Common myeloid progenitor, CD34-positive (primary cell): ENCODE measurements at regions not wholly inside any gene's neighbourhood (a gene's known extent, or its start where the extent isn't known, plus 50 kb on each side); places are given as distances from the start of the nearest gene placed in this dataset.
"Not testable (repeated sequence)": the region's sequence is repeated elsewhere in the genome, so short reads cannot be mapped to it uniquely, and the experiment has no call there.

Experiments used
- CTCF ChIA-PET: fragments of 350-600 bp; sonication (Branson Sonifier 250); formaldehyde crosslinking; loops from one replicate; lab custom pipeline; 2021; ENCODE audit warnings: antibody characterized with exemption; lab: Charles Lee
- POLR2A ChIA-PET: fragments of 350-600 bp; sonication (Branson Sonifier 250); formaldehyde crosslinking; loops from one replicate; lab custom pipeline; 2021; ENCODE audit warnings: antibody characterized with exemption; lab: Charles Lee
- DNase-seq, 3 donors: peaks; one replicate each; pipeline versions ENCODE4 v3.0.0 to v3.0.0-alpha.2; 2013
- H3K27ac ChIP-seq, 2 experiments: 1 replicate in 1 of 2; 2 replicates in 1 of 2; pipeline ENCODE4 v1.7.0; 2013; ENCODE audit warnings: inconsistent platforms in 2 of 2, low read length in 2 of 2, mild to moderate bottlenecking in 2 of 2, low read depth in 1 of 2, moderate library complexity in 1 of 2; ENCODE audit not compliant: severe bottlenecking in 2 of 2, insufficient read depth in 1 of 2, poor library complexity in 1 of 2
- H3K27me3 ChIP-seq, 5 experiments: replicated peaks in 2 of 5; 1 replicate in 3 of 5; 2 replicates in 2 of 5; pipeline versions ENCODE4 v1.6.1 to v1.7.0; 2013; ENCODE audit warnings: low read length in 4 of 5, mild to moderate bottlenecking in 2 of 5, moderate library complexity in 2 of 5, inconsistent platforms in 1 of 5; ENCODE audit not compliant: insufficient read depth in 5 of 5, control insufficient read depth in 4 of 5
- H3K36me3 ChIP-seq, 4 experiments: 1 replicate in 2 of 4; 2 replicates in 2 of 4; pipeline versions ENCODE4 v1.6.1 to v1.7.0; 2013; ENCODE audit warnings: low read length in 3 of 4, control low read depth in 1 of 4, mild to moderate bottlenecking in 1 of 4; ENCODE audit not compliant: control insufficient read depth in 4 of 4, insufficient read depth in 4 of 4
- H3K4me1 ChIP-seq, 4 experiments: 1 replicate in 3 of 4; 2 replicates in 1 of 4; pipeline versions ENCODE4 v1.6.1 to v1.7.1; 2013; ENCODE audit warnings: low read length in 3 of 4, mild to moderate bottlenecking in 3 of 4, control low read depth in 1 of 4, inconsistent platforms in 1 of 4, moderate library complexity in 1 of 4; ENCODE audit not compliant: control insufficient read depth in 4 of 4, insufficient read depth in 4 of 4; ENCODE audit errors: control extremely low read depth in 1 of 4
- H3K4me3 ChIP-seq, 7 experiments: 1 replicate in 4 of 7; 2 replicates in 3 of 7; pipeline versions ENCODE4 v1.5.1 to v1.7.0; 2013; ENCODE audit warnings: mild to moderate bottlenecking in 7 of 7, low read length in 6 of 7, moderate library complexity in 6 of 7, inconsistent platforms in 2 of 7, low read depth in 2 of 7, control low read depth in 1 of 7; ENCODE audit not compliant: insufficient read depth in 4 of 7, control insufficient read depth in 1 of 7; ENCODE audit errors: extremely low read depth in 1 of 7
- H3K9me3 ChIP-seq, 5 experiments: 1 replicate in 4 of 5; 2 replicates in 1 of 5; pipeline versions ENCODE4 v1.6.1 to v1.7.1; 2013; ENCODE audit warnings: low read length in 4 of 5, mild to moderate bottlenecking in 2 of 5, inconsistent platforms in 1 of 5, low read depth in 1 of 5, moderate library complexity in 1 of 5; ENCODE audit not compliant: control insufficient read depth in 4 of 5, insufficient read depth in 2 of 5; ENCODE audit errors: control extremely low read depth in 1 of 5
- WGBS: methylation state at CpG from one replicate; pipeline ENCODE4 v1.1.5; 2013; ENCODE audit not compliant: insufficient coverage; 5-methylcytosine and 5-hydroxymethylcytosine counted together

DNA sequence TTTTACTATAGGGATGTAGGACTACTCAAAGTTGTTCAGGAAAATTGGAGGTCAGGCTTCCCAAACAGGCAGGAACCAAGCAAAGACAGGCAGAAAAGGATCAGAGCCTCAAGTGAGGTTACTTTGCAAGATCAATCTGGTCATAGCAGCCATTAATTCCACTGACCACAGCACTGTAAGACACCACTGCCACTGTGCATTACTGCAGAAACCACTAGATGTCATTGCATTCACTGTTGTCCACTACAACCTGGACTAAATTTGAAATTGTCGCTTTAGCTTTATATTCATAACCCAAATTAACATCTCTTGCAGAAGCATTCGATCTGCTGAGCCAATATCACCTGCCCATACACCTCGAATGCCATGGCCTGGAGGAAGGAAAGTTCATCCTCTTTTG is 126.9 kb upstream of the UFL1 start:
- ChIA-PET CTCF (no interaction called here), POLR2A (interaction anchor here (0.6 kb wide), 1 partner anchor 1004 kb away, joined by 3 read pairs; no protein-coding TSS in a partner anchor)
- H3K9me3 ChIP-seq, result no peaks in the 10 kb centered on the region
- H3K4me1 ChIP-seq, result no peaks in the 10 kb centered on the region
- DNase-seq, result no peak
- peaks cover 0 to 4% (median 0%) of the 10 kb centered on the region in 5 experiments for H3K27me3 ChIP-seq
- H3K27ac ChIP-seq, result no peak overlapping the region
- 86% methylated on average over 3 of the region's 3 CpGs for WGBS
- H3K36me3 ChIP-seq, result no peaks in the 10 kb centered on the region
- H3K4me3 ChIP-seq, result no peak overlapping the region

DNA sequence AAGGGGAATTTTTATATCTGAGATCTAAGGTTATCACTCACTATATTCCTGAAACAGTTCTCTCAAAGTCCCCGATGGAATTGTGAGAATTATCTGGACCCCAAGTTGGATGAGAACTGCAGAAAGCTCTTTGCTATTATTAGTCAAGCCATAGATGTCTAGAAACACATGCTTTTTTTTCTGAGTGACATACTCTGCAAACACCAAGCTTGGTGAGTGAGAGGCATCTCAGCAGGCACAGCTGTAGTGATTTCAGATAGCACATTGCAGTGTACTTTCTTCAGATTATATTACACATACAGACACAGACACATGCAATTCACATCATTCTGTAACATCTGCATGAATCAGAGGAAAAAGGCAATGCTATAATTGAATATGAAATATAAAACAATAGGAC is 111.1 kb upstream of the UFL1 start:
- Histone ChIP-seq H3K9me3 (no peaks in the 10 kb centered on the region), H3K4me1 (no peaks in the 10 kb centered on the region), H3K4me3 (no peak overlapping the region), H3K36me3 (no peaks in the 10 kb centered on the region), H3K27ac (no peak overlapping the region), H3K27me3 (no peaks in the 10 kb centered on the region)
- ChIA-PET CTCF (no interaction called here), POLR2A (no interaction called here)
- 100% methylated on average over 1 of the region's 1 CpG for WGBS
- no peak for DNase-seq

GRCh38 chr6:96420294-96420693 is 101.3 kb upstream of the UFL1 start:
- CTCF ChIA-PET, result no interaction called here
- no peak for DNase-seq
- H3K36me3 ChIP-seq, result no peaks in the 10 kb centered on the region
- POLR2A ChIA-PET, result no interaction called here
- H3K4me1 ChIP-seq, result no peaks in the 10 kb centered on the region
- H3K4me3 ChIP-seq, result no peak overlapping the region
- no peak overlapping the region for H3K27ac ChIP-seq
- WGBS, result 91% methylated on average over 1 of the region's 1 CpG
- H3K9me3 ChIP-seq, result peaks cover 0 to 3% (median 0%) of the 10 kb centered on the region in 5 experiments
- H3K27me3 ChIP-seq, result no peaks in the 10 kb centered on the region

- Histone ChIP-seq H3K36me3 (no peaks in the 10 kb centered on the region), H3K9me3 (peaks cover 0 to 6% (median 0%) of the 10 kb centered on the region in 5 experiments), H3K27ac (no peak overlapping the region), H3K4me1 (no peaks in the 10 kb centered on the region), H3K27me3 (no peaks in the 10 kb centered on the region), H3K4me3 (no peak overlapping the region)
- ChIA-PET CTCF (no interaction called here), POLR2A (no interaction called here)
- DNase-seq, result no peak
- WGBS, result 100% methylated on average over 1 of the region's 2 CpGs
These were observed 87.7 kb upstream of the UFL1 start for GRCh38 chr6:96433950-96434349.

DNA sequence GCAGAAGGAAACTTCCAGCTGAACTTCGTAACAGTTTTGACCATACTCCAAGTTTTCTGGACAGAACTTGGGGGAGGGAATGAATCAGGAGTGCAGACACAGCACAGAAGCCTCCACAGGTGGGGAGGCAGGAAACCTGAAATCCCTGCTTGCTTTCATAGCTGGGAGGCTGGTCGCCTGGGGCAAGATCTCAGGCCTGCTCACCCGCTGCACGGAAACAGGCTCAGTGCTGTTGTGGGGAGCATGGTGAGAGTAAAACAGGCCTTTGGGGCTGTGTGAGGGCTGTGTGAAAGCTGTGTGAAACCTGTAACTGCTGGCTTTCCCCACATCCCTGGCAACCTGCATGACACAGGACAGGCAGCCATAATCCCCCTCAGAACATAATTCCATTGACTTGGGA is 85.2 kb upstream of the UFL1 start:
- H3K9me3 ChIP-seq, result peaks cover 0 to 6% (median 0%) of the 10 kb centered on the region in 5 experiments
- H3K27ac ChIP-seq, result no peak overlapping the region
- DNase-seq, result no peak
- H3K4me3 ChIP-seq, result no peak overlapping the region
- ChIA-PET POLR2A (no interaction called here), CTCF (no interaction called here)
- no peaks in the 10 kb centered on the region for H3K4me1 ChIP-seq
- H3K27me3 ChIP-seq, result no peaks in the 10 kb centered on the region
- WGBS, result 65% methylated on average over 4 of the region's 4 CpGs
- no peaks in the 10 kb centered on the region for H3K36me3 ChIP-seq

- DNase-seq, CTCF ChIA-PET, POLR2A ChIA-PET, H3K4me1 ChIP-seq, H3K27me3 ChIP-seq, H3K36me3 ChIP-seq, H3K9me3 ChIP-seq, H3K27ac ChIP-seq, H3K4me3 ChIP-seq: not testable (repeated sequence)
- WGBS, result 93% methylated on average over 6 of the region's 6 CpGs
These were observed 84.4 kb upstream of the UFL1 start for GRCh38 chr6:96437228-96437627.

- Histone ChIP-seq H3K27me3 (no peaks in the 10 kb centered on the region), H3K4me3 (no peak overlapping the region), H3K36me3 (no peaks in the 10 kb centered on the region), H3K4me1 (no peaks in the 10 kb centered on the region), H3K9me3 (peaks cover 0 to 2% (median 0%) of the 10 kb centered on the region in 5 experiments), H3K27ac (no peak overlapping the region)
- ChIA-PET POLR2A (no interaction called here), CTCF (no interaction called here)
- 81% methylated on average over 4 of the region's 5 CpGs for WGBS
- no peak for DNase-seq
These were observed 71.4 kb upstream of the UFL1 start for GRCh38 chr6:96450082-96450769.
